Breast epithelium (tissue), 4 donors: ENCODE measurements at regions not wholly inside any gene's neighbourhood (a gene's known extent, or its start where the extent isn't known, plus 50 kb on each side); places are given as distances from the start of the nearest gene placed in this dataset.

Source experiments
- DNase-seq, 2 donors: peaks; one replicate each; pipeline ENCODE4 v3.0.0-alpha.2; 2019; ENCODE audit warnings: low spot score in 2 of 2
- H3K27ac ChIP-seq, 2 donors: fragments of 200-600 bp; sonication (generic) in 1 of 2; one replicate each; pipeline ENCODE4 v1.5.1; 2016 to 2019; ENCODE audit warnings: mild to moderate bottlenecking in 1 of 2
- H3K27me3 ChIP-seq, 2 donors: fragments of 200-600 bp; sonication (generic) in 1 of 2; one replicate each; pipeline versions ENCODE4 v1.5.1 to v1.6.0; 2017 to 2019; ENCODE audit warnings: control low read depth in 1 of 2, mild to moderate bottlenecking in 1 of 2
- H3K36me3 ChIP-seq: fragments of 200-600 bp; one replicate; pipeline ENCODE4 v1.5.1; 2019
- H3K4me1 ChIP-seq, 2 donors: fragments of 200-600 bp; sonication (generic); one replicate each; pipeline ENCODE4 v1.5.1; 2016 to 2019; ENCODE audit warnings: control low read depth in 1 of 2
- H3K4me3 ChIP-seq, 3 donors: fragments of 200-600 bp; sonication (generic); 1 replicate in 2 of 3; 2 replicates in 1 of 3; pipeline ENCODE4 v1.5.1; 2016 to 2019; ENCODE audit warnings: mild to moderate bottlenecking in 3 of 3, moderate library complexity in 2 of 3
- H3K9me3 ChIP-seq, 2 donors: fragments of 200-600 bp; sonication (generic) in 1 of 2; one replicate each; pipeline ENCODE4 v1.5.1; 2016 to 2019; ENCODE audit warnings: control low read depth in 1 of 2
- POLR2A ChIP-seq: fragments of 450-650 bp; IDR thresholded peaks from one replicate; pipeline ENCODE4 v1.6.1; 2016; ENCODE audit warnings: antibody characterized with exemption, mild to moderate bottlenecking, moderate library complexity
- POLR2AphosphoS5 ChIP-seq, 3 donors: sonication (generic); formaldehyde crosslinking; IDR thresholded peaks; one replicate each; pipeline ENCODE4 v1.6.1; 2017; ENCODE audit warnings: antibody characterized with exemption in 3 of 3
- intact Hi-C: fragments of 100-400 bp; cut with DNase I; formaldehyde crosslinking; loops from one replicate; pipeline ENCODE4 v1.15.1; 2023; ENCODE audit warnings: low total_unique reads
- TF ChIP-seq, protein P1 (sequence below), 3 donors: fragments of 450-650 bp; IDR thresholded peaks; one replicate each; pipeline ENCODE4 v1.5.1; 2016 to 2017; ENCODE audit warnings: antibody characterized with exemption in 3 of 3, mild to moderate bottlenecking in 3 of 3, moderate library complexity in 3 of 3

DNA sequence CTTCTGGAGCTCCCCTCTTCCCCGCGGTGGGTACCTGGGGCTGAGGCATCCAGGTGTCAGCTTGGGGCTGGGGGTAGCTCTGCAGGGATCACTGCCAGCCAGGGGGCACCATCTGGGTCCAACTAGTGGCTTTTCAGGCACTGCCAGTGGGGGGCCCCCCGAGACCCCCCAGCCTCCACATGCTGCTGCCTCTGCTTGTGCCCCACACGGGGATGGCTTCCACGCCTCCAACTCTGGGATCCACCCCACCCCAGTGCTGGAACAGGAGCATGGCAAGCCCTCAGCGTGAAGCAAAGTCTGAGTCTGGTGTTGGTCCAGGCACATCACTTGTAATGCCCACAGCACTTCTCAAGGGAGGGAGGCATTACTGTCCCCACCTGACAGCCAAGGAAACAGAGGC, 260.5 kb upstream of the MVB12B start:
- intact Hi-C loops, result no loop called here
- H3K27me3 ChIP-seq, result peaks cover 0 to 29% of the 10 kb centered on the region in 2 donors
- TF ChIP-seq, protein P1, sequence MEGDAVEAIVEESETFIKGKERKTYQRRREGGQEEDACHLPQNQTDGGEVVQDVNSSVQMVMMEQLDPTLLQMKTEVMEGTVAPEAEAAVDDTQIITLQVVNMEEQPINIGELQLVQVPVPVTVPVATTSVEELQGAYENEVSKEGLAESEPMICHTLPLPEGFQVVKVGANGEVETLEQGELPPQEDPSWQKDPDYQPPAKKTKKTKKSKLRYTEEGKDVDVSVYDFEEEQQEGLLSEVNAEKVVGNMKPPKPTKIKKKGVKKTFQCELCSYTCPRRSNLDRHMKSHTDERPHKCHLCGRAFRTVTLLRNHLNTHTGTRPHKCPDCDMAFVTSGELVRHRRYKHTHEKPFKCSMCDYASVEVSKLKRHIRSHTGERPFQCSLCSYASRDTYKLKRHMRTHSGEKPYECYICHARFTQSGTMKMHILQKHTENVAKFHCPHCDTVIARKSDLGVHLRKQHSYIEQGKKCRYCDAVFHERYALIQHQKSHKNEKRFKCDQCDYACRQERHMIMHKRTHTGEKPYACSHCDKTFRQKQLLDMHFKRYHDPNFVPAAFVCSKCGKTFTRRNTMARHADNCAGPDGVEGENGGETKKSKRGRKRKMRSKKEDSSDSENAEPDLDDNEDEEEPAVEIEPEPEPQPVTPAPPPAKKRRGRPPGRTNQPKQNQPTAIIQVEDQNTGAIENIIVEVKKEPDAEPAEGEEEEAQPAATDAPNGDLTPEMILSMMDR (IDR thresholded peaks at IDR 0.05), result no peak
- TF ChIP-seq POLR2A, result no peak
- no peak for TF ChIP-seq POLR2AphosphoS5 (IDR thresholded peaks at IDR 0.05)
- no peaks in the 10 kb centered on the region for H3K36me3 ChIP-seq
- DNase-seq, result no peak
- H3K9me3 ChIP-seq, result no peaks in the 10 kb centered on the region
- no peaks in the 10 kb centered on the region for H3K4me1 ChIP-seq
- no peak overlapping the region for H3K27ac ChIP-seq
- no peak overlapping the region for H3K4me3 ChIP-seq

DNA sequence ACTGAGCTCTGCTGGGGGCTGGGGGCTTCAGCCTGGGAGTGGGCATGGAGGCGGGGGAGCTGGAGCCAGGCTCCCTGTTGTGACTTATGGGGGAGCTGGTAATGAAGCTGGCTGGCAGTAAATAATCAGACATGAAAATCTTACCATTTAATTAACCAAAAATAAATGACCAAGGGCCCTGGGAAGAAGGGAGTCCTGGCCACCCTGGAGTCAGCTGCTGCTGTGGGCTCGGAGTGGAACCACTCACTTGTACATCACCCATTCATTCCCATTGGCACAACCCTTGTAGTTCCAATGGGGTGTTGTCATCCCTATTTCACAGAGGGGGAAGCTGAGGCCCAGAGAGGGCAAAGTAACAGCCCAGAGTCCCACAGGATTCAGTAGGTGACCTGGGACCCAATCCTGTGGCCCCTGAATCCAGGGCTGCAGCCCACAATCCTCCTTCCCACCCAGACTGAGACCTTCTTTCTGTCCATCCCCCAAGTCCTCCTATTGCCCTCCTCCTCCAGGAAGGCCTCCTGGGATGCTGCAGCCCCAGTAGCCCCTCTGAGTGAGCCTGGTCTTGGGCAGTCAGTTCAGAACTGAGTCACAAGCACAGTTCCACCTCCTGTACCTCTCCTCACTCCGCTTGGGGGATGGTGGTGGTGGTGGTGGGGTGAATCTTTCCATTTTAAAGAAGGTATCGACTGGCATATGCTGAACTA, 259.4 kb upstream of the MVB12B start:
- H3K36me3 ChIP-seq, result no peaks in the 10 kb centered on the region
- no peaks in the 10 kb centered on the region for H3K9me3 ChIP-seq
- no peaks in the 10 kb centered on the region for H3K4me1 ChIP-seq
- peaks cover 0 to 34% of the 10 kb centered on the region in 2 donors for H3K27me3 ChIP-seq
- TF ChIP-seq POLR2AphosphoS5 (IDR thresholded peaks at IDR 0.05) (no peak), POLR2A (no peak)
- H3K27ac ChIP-seq, result no peak overlapping the region
- no peak overlapping the region for H3K4me3 ChIP-seq
- DNase-seq, result no peak
- intact Hi-C loops, result no loop called here

DNA sequence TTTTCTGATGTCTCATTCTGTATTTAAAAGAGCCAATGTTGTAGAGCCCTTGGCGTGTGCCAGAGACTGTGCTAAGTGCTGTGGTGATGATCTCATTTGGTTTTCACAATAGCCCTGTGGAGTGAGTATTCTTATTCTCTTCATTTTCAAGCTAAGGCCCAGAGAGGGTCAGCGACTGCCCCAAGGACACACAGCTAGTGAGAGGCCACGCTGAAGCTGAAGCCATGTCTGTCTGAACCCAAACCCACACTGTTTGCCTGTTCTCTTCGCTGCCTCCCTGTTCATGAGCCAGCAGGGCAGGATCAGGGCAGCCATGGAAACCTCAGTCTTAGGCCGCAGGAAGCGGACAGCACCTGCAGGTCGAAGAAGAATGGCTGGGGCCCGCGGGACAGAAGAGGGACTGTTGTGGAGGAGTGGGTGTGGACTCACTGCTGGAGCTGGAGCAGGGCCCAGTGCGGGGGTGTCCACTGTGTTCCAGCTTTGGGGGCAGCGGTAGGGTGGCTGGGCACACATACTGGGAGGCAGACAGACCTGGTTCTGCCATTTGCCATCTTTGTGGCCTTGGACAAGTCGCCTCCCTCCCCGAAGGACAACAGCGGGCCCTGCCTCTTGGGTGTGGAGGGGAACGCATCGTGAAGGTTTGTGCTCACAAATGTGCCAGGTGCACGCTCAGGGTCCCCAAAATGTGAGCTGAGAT, 257.9 kb upstream of the MVB12B start:
- no peaks in the 10 kb centered on the region for H3K4me1 ChIP-seq
- no peak overlapping the region for H3K4me3 ChIP-seq
- DNase-seq, result no peak
- H3K36me3 ChIP-seq, result no peaks in the 10 kb centered on the region
- H3K27me3 ChIP-seq, result peaks cover 0 to 34% of the 10 kb centered on the region in 2 donors
- H3K9me3 ChIP-seq, result no peaks in the 10 kb centered on the region
- intact Hi-C loops, result no loop called here
- H3K27ac ChIP-seq, result no peak overlapping the region
- TF ChIP-seq, protein P1 (IDR thresholded peaks at IDR 0.05), result no peak
- TF ChIP-seq POLR2A, result no peak
- TF ChIP-seq POLR2AphosphoS5 (IDR thresholded peaks at IDR 0.05), result no peak

DNA sequence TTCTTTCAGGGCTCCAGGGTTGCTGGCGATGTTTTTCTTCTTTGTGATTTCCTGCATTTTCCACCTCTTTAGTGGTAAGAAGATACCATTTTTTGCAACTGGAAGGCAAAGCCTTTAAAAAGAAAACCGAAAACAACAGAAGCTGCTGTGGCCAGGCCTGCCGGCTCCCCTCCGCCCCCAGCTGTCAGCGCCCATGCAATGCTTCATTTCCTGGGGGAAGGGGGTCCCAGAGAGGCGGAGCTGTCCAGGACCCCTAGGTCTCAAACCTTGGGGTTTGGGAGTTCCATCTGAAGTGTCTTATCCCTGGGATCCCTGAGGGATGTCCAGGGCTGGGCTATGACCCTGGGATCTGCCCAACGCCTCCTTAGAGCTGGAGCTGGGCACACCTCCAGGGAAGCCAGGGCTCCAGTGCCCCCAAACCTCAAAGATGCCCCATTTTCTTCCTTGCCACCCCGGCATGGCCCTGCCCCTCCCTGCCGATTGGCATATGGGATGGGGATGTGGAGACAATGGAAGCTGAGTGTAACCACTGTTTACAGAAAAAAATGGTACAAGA, 257.2 kb upstream of the MVB12B start:
- H3K36me3 ChIP-seq, result no peaks in the 10 kb centered on the region
- DNase-seq, result no peak
- no peak overlapping the region for H3K27ac ChIP-seq
- no peaks in the 10 kb centered on the region for H3K4me1 ChIP-seq
- H3K4me3 ChIP-seq, result no peak overlapping the region
- TF ChIP-seq, protein P1 (IDR thresholded peaks at IDR 0.05), result no peak
- TF ChIP-seq POLR2AphosphoS5 (IDR thresholded peaks at IDR 0.05) (no peak), POLR2A (no peak)
- no peaks in the 10 kb centered on the region for H3K9me3 ChIP-seq
- H3K27me3 ChIP-seq, result peaks cover 0 to 38% of the 10 kb centered on the region in 2 donors
- intact Hi-C loops, result no loop called here

DNA sequence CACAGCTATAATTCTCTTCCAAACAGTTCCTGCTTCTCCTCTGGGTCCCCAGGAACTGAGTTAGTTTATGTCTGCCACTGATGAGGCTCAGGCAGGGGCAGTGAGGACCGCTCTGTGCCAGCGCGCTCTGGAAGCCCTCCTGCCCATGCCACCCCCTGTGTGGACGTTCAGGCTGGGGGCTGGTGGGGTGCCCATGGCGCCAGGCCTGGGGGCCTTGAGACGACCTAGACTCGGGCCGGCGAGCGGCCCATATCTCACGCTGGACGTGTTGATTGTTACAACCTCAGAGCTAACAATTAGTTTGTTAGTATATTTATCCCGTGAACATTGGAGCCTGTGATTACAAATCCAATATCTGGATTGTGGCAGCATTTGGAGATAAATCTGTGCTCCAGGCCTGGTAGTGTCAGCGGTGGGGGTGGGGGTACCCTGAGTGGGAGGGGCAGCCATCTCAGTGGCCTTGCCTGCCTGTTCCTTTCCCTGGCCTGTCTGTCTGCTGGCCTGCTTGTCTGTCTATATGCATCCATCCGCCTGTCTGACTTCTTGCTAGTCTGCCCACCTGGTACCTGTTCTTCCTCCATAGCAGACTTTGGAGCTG, 256.5 kb upstream of the MVB12B start:
- Histone ChIP-seq H3K36me3 (no peaks in the 10 kb centered on the region), H3K4me1 (no peaks in the 10 kb centered on the region), H3K27me3 (peaks cover 0 to 38% of the 10 kb centered on the region in 2 donors), H3K4me3 (no peak overlapping the region), H3K9me3 (no peaks in the 10 kb centered on the region), H3K27ac (no peak overlapping the region)
- intact Hi-C loops, result no loop called here
- no peak for TF ChIP-seq POLR2AphosphoS5 (IDR thresholded peaks at IDR 0.05)
- TF ChIP-seq, protein P1 (IDR thresholded peaks at IDR 0.05), result no peak
- no peak for TF ChIP-seq POLR2A
- no peak for DNase-seq
